H9 (cell line): ENCODE measurements at regions not wholly inside any gene's neighbourhood (a gene's known extent, or its start where the extent isn't known, plus 50 kb on each side); places are given as distances from the start of the nearest gene placed in this dataset.

Experiments
- DNase-seq: peaks from one replicate; pipeline ENCODE4 v3.0.0-alpha.2; 2017
- H2AFZ ChIP-seq: one replicate; pipeline ENCODE4 v1.6.1; 2013; ENCODE audit warnings: mild to moderate bottlenecking, low read length, control low read depth, moderate library complexity
- H2AK5ac ChIP-seq: 2 replicates; pipeline ENCODE4 v1.6.1; 2013; ENCODE audit warnings: low read length, control low read depth, mixed read lengths; ENCODE audit not compliant: insufficient read length
- H2BK120ac ChIP-seq: one replicate; pipeline ENCODE4 v1.6.1; 2013; ENCODE audit warnings: low read depth, mild to moderate bottlenecking, low read length, control low read depth, inconsistent platforms; ENCODE audit not compliant: poor library complexity, severe bottlenecking
- H2BK12ac ChIP-seq: 2 replicates; pipeline ENCODE4 v1.6.1; 2013; ENCODE audit warnings: low read length, control low read depth, mixed read lengths, low read depth; ENCODE audit not compliant: insufficient read length
- H2BK15ac ChIP-seq: 2 replicates; pipeline ENCODE4 v1.6.1; 2013; ENCODE audit warnings: low read depth, low read length, control low read depth
- H2BK20ac ChIP-seq: one replicate; pipeline ENCODE4 v1.6.1; 2013; ENCODE audit warnings: low read depth, mild to moderate bottlenecking, low read length, control low read depth, inconsistent platforms; ENCODE audit not compliant: poor library complexity, severe bottlenecking
- H2BK5ac ChIP-seq: 2 replicates; pipeline ENCODE4 v1.6.1; 2013; ENCODE audit warnings: low read length, control low read depth, mixed read lengths; ENCODE audit not compliant: insufficient read length
- H3K14ac ChIP-seq: 2 replicates; pipeline ENCODE4 v1.6.1; 2013; ENCODE audit warnings: low read length, control low read depth; ENCODE audit not compliant: insufficient read depth
- H3K18ac ChIP-seq: 2 replicates; pipeline ENCODE4 v1.6.1; 2013; ENCODE audit warnings: low read depth, mild to moderate bottlenecking, mixed read lengths, low read length, control low read depth; ENCODE audit not compliant: insufficient read length
- H3K23ac ChIP-seq: 2 replicates; pipeline ENCODE4 v1.6.1; 2013; ENCODE audit warnings: low read length, control low read depth, mixed read lengths, low read depth; ENCODE audit not compliant: insufficient read length
- H3K23me2 ChIP-seq: 2 replicates; pipeline ENCODE4 v1.6.1; 2013; ENCODE audit warnings: low read depth, mild to moderate bottlenecking, mixed read lengths, low read length, control low read depth; ENCODE audit not compliant: insufficient read length, poor library complexity, severe bottlenecking
- H3K27ac ChIP-seq: 2 replicates; pipeline ENCODE4 v1.5.1; 2013; ENCODE audit warnings: low read length, control low read depth, mixed read lengths, low read depth; ENCODE audit not compliant: insufficient read length
- H3K27me3 ChIP-seq: 2 replicates; pipeline ENCODE4 v1.6.1; 2013; ENCODE audit warnings: low read length, control low read depth, inconsistent platforms; ENCODE audit not compliant: insufficient read depth
- H3K4ac ChIP-seq: 2 replicates; pipeline ENCODE4 v1.6.1; 2013; ENCODE audit warnings: low read depth, mild to moderate bottlenecking, control low read depth, inconsistent platforms, low read length, moderate library complexity
- H3K4me1 ChIP-seq: 2 replicates; pipeline ENCODE4 v1.6.1; 2013; ENCODE audit warnings: low read length, control low read depth, inconsistent platforms; ENCODE audit not compliant: insufficient read depth
- H3K4me2 ChIP-seq: 2 replicates; pipeline ENCODE4 v1.6.1; 2013; ENCODE audit warnings: low read length, control low read depth, mixed read lengths; ENCODE audit not compliant: insufficient read length, insufficient read depth
- H3K56ac ChIP-seq: 2 replicates; pipeline ENCODE4 v1.6.1; 2013; ENCODE audit warnings: low read depth, mild to moderate bottlenecking, mixed read lengths, low read length, control low read depth; ENCODE audit not compliant: insufficient read length
- H3K79me1 ChIP-seq: 2 replicates; pipeline ENCODE4 v1.6.1; 2013; ENCODE audit warnings: low read depth, mild to moderate bottlenecking, moderate library complexity, low read length, control low read depth, inconsistent platforms; ENCODE audit not compliant: insufficient read depth, poor library complexity, severe bottlenecking
- H3K79me2 ChIP-seq: 2 replicates; pipeline ENCODE4 v1.6.1; 2013; ENCODE audit warnings: low read length, control low read depth, inconsistent platforms; ENCODE audit not compliant: insufficient read depth
- H3K9ac ChIP-seq: 2 replicates; pipeline ENCODE4 v1.6.1; 2013; ENCODE audit warnings: low read length, control low read depth, mixed read lengths; ENCODE audit not compliant: insufficient read length; ENCODE audit errors: extremely low read depth
- H3K9me3 ChIP-seq: one replicate; pipeline ENCODE4 v1.6.1; 2013; ENCODE audit warnings: low read depth, low read length, inconsistent platforms; ENCODE audit not compliant: control insufficient read depth
- H3T11ph ChIP-seq: one replicate; pipeline ENCODE4 v1.6.1; 2013; ENCODE audit warnings: mild to moderate bottlenecking, low read length, control low read depth, inconsistent platforms
- H4K20me1 ChIP-seq: one replicate; pipeline ENCODE4 v1.6.1; 2013; ENCODE audit not compliant: control insufficient read depth, insufficient read length, insufficient read depth
- H4K5ac ChIP-seq: 2 replicates; pipeline ENCODE4 v1.6.1; 2013; ENCODE audit warnings: low read depth, mild to moderate bottlenecking, mixed read lengths, low read length, control low read depth; ENCODE audit not compliant: insufficient read length
- H4K8ac ChIP-seq: replicated peaks from 2 replicates; pipeline ENCODE4 v1.6.1; 2013; ENCODE audit warnings: low read length, control low read depth, mixed read lengths, low read depth; ENCODE audit not compliant: insufficient read length
- H4K91ac ChIP-seq: 2 replicates; pipeline ENCODE4 v1.6.1; 2013; ENCODE audit warnings: low read depth, mild to moderate bottlenecking, moderate library complexity, mixed read lengths, low read length, control low read depth; ENCODE audit not compliant: insufficient read length
- H3K27ac Mint-ChIP-seq, 3 experiments: 2 replicates in 2 of 3; 3 replicates in 1 of 3; pipeline ENCODE4 v1.8.0; 2020 to 2021; ENCODE audit warnings: mixed read lengths in 3 of 3, mild to moderate bottlenecking in 1 of 3, moderate library complexity in 1 of 3
- H3K27me3 Mint-ChIP-seq: 2 replicates; pipeline ENCODE4 v1.8.0; 2021; ENCODE audit warnings: low read depth, mild to moderate bottlenecking, moderate library complexity, mixed read lengths
- H3K36me3 Mint-ChIP-seq, 3 experiments: 2 replicates in 2 of 3; 3 replicates in 1 of 3; pipeline ENCODE4 v1.8.0; 2020 to 2021; ENCODE audit warnings: low read depth in 3 of 3, mixed read lengths in 3 of 3; ENCODE audit not compliant: insufficient read depth in 1 of 3
- H3K4me1 Mint-ChIP-seq, 2 experiments: 2 replicates each; pipeline ENCODE4 v1.8.0; 2020; ENCODE audit warnings: mixed read lengths in 2 of 2
- H3K4me3 Mint-ChIP-seq, 2 experiments: 2 replicates in 1 of 2; 3 replicates in 1 of 2; pipeline ENCODE4 v1.8.0; 2020 to 2021; ENCODE audit warnings: mild to moderate bottlenecking in 2 of 2, mixed read lengths in 2 of 2, moderate library complexity in 1 of 2
- H3K9me3 Mint-ChIP-seq, 2 experiments: 2 replicates in 1 of 2; 3 replicates in 1 of 2; pipeline ENCODE4 v1.8.0; 2020; ENCODE audit warnings: mild to moderate bottlenecking in 2 of 2, mixed read lengths in 2 of 2, moderate library complexity in 1 of 2
- WGBS: extraction: QIAGEN DNeasy Blood & Tissue Kit; methylation state at CpG from one replicate; pipeline ENCODE4 v1.1.7; 2013; ENCODE audit warnings: missing lambda C conversion rate, low lambda C conversion rate, mixed read lengths; ENCODE audit not compliant: insufficient read length; ENCODE audit errors: extremely low coverage; 5-methylcytosine and 5-hydroxymethylcytosine counted together
- TF ChIP-seq, protein P1 (sequence below): fragments of 200-600 bp; sonication (generic); conservative IDR thresholded peaks from 3 replicates; pipeline ENCODE4 v1.8.0; 2021; ENCODE audit warnings: antibody characterized with exemption, mild to moderate bottlenecking

GRCh38 chr12:67726868-67727267, 78.3 kb downstream of the DYRK2 start:
- DNase-seq, result no peak
- TF ChIP-seq, protein P1, sequence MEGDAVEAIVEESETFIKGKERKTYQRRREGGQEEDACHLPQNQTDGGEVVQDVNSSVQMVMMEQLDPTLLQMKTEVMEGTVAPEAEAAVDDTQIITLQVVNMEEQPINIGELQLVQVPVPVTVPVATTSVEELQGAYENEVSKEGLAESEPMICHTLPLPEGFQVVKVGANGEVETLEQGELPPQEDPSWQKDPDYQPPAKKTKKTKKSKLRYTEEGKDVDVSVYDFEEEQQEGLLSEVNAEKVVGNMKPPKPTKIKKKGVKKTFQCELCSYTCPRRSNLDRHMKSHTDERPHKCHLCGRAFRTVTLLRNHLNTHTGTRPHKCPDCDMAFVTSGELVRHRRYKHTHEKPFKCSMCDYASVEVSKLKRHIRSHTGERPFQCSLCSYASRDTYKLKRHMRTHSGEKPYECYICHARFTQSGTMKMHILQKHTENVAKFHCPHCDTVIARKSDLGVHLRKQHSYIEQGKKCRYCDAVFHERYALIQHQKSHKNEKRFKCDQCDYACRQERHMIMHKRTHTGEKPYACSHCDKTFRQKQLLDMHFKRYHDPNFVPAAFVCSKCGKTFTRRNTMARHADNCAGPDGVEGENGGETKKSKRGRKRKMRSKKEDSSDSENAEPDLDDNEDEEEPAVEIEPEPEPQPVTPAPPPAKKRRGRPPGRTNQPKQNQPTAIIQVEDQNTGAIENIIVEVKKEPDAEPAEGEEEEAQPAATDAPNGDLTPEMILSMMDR, result no peak
- no peak overlapping the region for H3K4me2 ChIP-seq

More at GRCh38 chr12:67726868-67727267, 78.3 kb downstream of the DYRK2 start:
- Histone ChIP-seq H3K9me3 (no peaks in the 10 kb centered on the region), H4K8ac (no peak overlapping the region), H3K56ac (no peak overlapping the region), H3K27me3 (no peaks in the 10 kb centered on the region), H2AK5ac (no peak overlapping the region), H3K4ac (no peak overlapping the region), H2BK5ac (no peak overlapping the region), H3K18ac (no peak overlapping the region), H4K20me1 (no peaks in the 10 kb centered on the region), H3K79me1 (no peaks in the 10 kb centered on the region), H3T11ph (no peak overlapping the region), H2BK15ac (no peak overlapping the region), H2BK12ac (no peak overlapping the region), H3K23ac (no peak overlapping the region), H2BK20ac (no peak overlapping the region), H3K27ac (no peak overlapping the region), H3K79me2 (no peaks in the 10 kb centered on the region), H2BK120ac (no peak overlapping the region), H3K23me2 (no peaks in the 10 kb centered on the region), H4K91ac (no peak overlapping the region), H3K4me1 (no peaks in the 10 kb centered on the region), H4K5ac (no peak overlapping the region), H2AFZ (no peak overlapping the region), H3K14ac (no peak overlapping the region), H3K9ac (no peak overlapping the region)
- Mint-ChIP-seq H3K27ac (no peak overlapping the region), H3K4me1 (no peaks in the 10 kb centered on the region), H3K4me3 (no peak overlapping the region), H3K9me3 (no peaks in the 10 kb centered on the region), H3K36me3 (no peaks in the 10 kb centered on the region; a peak in 1 of 7 replicates), H3K27me3 (no peaks in the 10 kb centered on the region)
- WGBS, result no CpG with 5 or more reads among the region's 3 CpGs
